ENCODE measurements at regions not wholly inside any gene's neighbourhood (a gene's known extent, or its start where the extent isn't known, plus 50 kb on each side); places are given as distances from the start of the nearest gene placed in this dataset.

DNA sequence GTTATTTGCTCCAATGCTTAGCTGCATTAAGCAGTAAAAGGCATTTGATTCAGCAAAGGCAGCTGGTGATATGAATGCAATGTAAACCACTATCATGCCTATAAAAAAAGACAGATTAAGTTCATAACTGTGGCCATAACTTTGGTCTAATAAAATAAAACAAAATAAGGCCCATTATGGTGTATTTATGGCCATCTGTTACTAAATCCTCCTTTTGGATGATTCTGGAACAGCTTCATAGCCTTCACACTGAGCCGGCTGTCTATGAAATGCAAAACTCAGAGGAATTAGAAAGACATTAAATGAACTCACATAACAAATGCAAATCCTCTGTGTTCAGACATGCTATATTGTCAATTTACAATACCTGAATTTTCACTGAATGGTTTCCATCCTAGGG lies 223.7 kb upstream of the FAT4 start:
- Histone ChIP-seq H3K4me1 (no peaks in the 10 kb centered on the region), H3K9me3 (no peaks in the 10 kb centered on the region), H3K27me3 (no peaks in the 10 kb centered on the region), H3K27ac (no peak overlapping the region), H3K36me3 (ENCODE audit: low read depth, missing control alignments) (no peaks in the 10 kb centered on the region), H3K4me3 (no peak overlapping the region)
- 73 to 97% methylated on average over 1 of the region's 1 CpG for WGBS, 2 donors
- intact Hi-C loops (cut with DNase I; ENCODE audit: low total_unique reads) = no loop called here
- TF ChIP-seq, protein P1, sequence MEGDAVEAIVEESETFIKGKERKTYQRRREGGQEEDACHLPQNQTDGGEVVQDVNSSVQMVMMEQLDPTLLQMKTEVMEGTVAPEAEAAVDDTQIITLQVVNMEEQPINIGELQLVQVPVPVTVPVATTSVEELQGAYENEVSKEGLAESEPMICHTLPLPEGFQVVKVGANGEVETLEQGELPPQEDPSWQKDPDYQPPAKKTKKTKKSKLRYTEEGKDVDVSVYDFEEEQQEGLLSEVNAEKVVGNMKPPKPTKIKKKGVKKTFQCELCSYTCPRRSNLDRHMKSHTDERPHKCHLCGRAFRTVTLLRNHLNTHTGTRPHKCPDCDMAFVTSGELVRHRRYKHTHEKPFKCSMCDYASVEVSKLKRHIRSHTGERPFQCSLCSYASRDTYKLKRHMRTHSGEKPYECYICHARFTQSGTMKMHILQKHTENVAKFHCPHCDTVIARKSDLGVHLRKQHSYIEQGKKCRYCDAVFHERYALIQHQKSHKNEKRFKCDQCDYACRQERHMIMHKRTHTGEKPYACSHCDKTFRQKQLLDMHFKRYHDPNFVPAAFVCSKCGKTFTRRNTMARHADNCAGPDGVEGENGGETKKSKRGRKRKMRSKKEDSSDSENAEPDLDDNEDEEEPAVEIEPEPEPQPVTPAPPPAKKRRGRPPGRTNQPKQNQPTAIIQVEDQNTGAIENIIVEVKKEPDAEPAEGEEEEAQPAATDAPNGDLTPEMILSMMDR (IDR thresholded peaks at IDR 0.05) = no peak
- TF ChIP-seq POLR2A (IDR thresholded peaks at IDR 0.05) = no peak
- DNase-seq = no peak

DNA sequence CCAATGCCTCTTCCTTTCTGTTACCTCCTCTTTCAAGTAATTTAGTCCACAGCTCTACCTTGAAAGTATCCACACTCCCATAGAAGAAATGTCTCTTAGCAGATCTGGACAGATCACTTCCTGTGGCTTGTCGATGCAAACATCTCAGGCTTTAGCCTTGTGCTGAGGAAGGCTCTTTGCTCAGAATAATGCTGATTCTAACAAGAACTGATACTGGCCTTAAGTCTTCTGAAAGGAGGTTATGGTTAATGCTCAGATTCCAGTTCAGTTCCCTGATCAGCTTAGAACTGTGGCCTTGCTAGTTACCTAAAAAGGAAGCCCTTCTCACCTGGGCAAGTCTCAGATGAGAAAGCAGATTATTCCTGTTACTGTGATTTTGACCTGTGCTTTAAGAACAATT lies 230.1 kb upstream of the FAT4 start:
- H3K4me3 ChIP-seq = no peak overlapping the region
- 57 to 62% methylated on average over 1 of the region's 1 CpG for WGBS, 2 donors
- H3K27me3 ChIP-seq = no peaks in the 10 kb centered on the region
- H3K27ac ChIP-seq = no peak overlapping the region
- no peaks in the 10 kb centered on the region for H3K4me1 ChIP-seq
- no peak for DNase-seq
- no peaks in the 10 kb centered on the region for H3K9me3 ChIP-seq
- H3K36me3 ChIP-seq (ENCODE audit: low read depth, missing control alignments) = no peaks in the 10 kb centered on the region
- TF ChIP-seq, protein P1 (IDR thresholded peaks at IDR 0.05) = no peak
- no peak for TF ChIP-seq POLR2A (IDR thresholded peaks at IDR 0.05)
- intact Hi-C loops (cut with DNase I; ENCODE audit: low total_unique reads) = no loop called here

DNA sequence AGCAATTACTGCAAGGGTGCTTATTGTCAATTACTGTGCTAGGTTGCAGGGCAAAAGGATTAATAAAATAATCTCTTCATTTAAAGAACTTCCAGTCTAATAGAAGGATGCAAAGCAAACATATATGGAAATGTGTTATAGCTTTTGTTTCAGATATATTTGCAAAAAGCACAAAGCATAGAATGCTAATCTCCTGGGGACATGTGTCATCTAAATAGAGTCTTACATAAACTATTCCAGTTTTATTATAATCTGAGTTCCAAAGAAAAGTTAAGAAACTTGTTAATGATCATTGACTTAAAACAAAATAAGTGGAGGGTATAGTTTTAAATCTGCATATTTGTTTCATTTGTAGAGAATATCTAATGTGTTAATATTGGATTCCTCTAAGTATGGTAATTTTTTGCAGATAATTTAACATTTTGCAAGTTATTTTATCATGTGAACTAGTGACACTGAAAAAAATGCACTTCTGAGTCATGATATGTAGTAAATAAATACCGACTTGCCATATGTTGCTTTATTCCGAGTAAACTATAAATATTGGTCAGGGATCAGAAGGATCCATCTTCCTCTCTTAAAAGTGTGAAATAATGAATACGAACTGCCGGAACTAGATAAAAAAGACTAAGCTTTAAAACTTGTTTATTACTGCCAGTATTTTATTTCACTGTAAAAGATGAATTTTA lies 231.9 kb upstream of the FAT4 start:
- no peak for DNase-seq
- WGBS, 2 donors = 90 to 91% methylated on average over 4 of the region's 4 CpGs
- TF ChIP-seq, protein P1 (IDR thresholded peaks at IDR 0.05) = no peak
- no peak for TF ChIP-seq POLR2A (IDR thresholded peaks at IDR 0.05)
- Histone ChIP-seq H3K36me3 (ENCODE audit: low read depth, missing control alignments) (no peaks in the 10 kb centered on the region), H3K9me3 (no peaks in the 10 kb centered on the region), H3K4me3 (no peak overlapping the region), H3K27ac (no peak overlapping the region), H3K27me3 (no peaks in the 10 kb centered on the region), H3K4me1 (no peaks in the 10 kb centered on the region)
- intact Hi-C loops (cut with DNase I; ENCODE audit: low total_unique reads) = no loop called here

DNA sequence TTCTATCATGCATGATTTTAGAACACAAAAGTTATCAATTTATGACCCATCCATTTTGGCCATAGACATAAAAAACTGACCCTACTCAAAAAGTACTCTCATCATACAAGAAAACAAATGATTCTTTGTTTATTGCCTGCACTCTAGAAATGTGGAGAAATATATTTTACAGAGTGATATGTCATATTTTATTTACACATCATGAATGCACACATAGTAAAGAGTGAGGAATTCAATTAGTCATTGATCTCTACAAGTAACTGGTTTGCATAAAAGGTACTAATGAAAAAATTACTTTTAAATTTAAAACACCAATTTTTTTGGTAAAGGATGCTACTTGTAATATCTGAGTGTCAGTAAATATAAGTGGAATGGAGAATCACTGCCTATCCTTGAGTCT lies 242.5 kb upstream of the FAT4 start:
- Histone ChIP-seq H3K9me3 (no peaks in the 10 kb centered on the region), H3K4me3 (no peak overlapping the region), H3K27me3 (no peaks in the 10 kb centered on the region), H3K27ac (no peak overlapping the region), H3K4me1 (no peaks in the 10 kb centered on the region), H3K36me3 (ENCODE audit: low read depth, missing control alignments) (no peaks in the 10 kb centered on the region)
- DNase-seq = no peak
- TF ChIP-seq POLR2A (IDR thresholded peaks at IDR 0.05) = no peak
- TF ChIP-seq, protein P1 (IDR thresholded peaks at IDR 0.05) = no peak
- intact Hi-C loops (cut with DNase I; ENCODE audit: low total_unique reads) = no loop called here

DNA sequence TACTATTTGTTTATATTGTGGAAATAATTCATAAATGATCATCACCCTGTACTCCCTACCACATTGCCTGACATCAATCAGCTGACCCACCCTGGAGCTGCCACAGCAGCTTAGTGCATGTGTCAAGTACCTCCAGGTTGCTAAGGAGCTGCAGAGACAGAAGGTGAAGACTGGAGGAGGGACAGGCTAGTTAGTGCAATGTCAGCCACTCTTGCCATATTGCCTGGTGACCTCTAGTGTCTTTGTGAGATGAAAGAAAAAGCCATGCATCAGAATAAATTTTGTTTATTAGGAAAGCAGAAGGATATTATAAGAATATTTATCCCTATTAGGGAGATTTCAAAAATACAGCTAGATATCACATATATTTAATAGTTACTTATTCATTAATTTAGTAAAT lies 243.9 kb upstream of the FAT4 start:
- no peaks in the 10 kb centered on the region for H3K36me3 ChIP-seq (ENCODE audit: low read depth, missing control alignments)
- no peaks in the 10 kb centered on the region for H3K9me3 ChIP-seq
- H3K4me1 ChIP-seq = no peaks in the 10 kb centered on the region
- no peak overlapping the region for H3K4me3 ChIP-seq
- DNase-seq = peak; percentile 28
- H3K27me3 ChIP-seq = no peaks in the 10 kb centered on the region
- TF ChIP-seq, protein P1 (IDR thresholded peaks at IDR 0.05) = no peak
- TF ChIP-seq POLR2A (IDR thresholded peaks at IDR 0.05) = no peak
- intact Hi-C loops (cut with DNase I; ENCODE audit: low total_unique reads) = no loop called here
- H3K27ac ChIP-seq = no peak overlapping the region

Data from testis (tissue), 2 donors.